NB4 (cell line): ENCODE measurements at regions not wholly inside any gene's neighbourhood (a gene's known extent, or its start where the extent isn't known, plus 50 kb on each side); places are given as distances from the start of the nearest gene placed in this dataset.

Experiments used
- POLR2A ChIP-seq: IDR thresholded peaks from 2 replicates; pipeline ENCODE4 v1.6.1; 2011; ENCODE audit warnings: mild to moderate bottlenecking; ENCODE audit not compliant: insufficient read length; ENCODE audit errors: extremely low read depth
- TF ChIP-seq, protein P1 (sequence below): IDR thresholded peaks from one replicate; pipeline ENCODE4 v1.5.1; 2012; ENCODE audit warnings: low read depth, low read length

DNA sequence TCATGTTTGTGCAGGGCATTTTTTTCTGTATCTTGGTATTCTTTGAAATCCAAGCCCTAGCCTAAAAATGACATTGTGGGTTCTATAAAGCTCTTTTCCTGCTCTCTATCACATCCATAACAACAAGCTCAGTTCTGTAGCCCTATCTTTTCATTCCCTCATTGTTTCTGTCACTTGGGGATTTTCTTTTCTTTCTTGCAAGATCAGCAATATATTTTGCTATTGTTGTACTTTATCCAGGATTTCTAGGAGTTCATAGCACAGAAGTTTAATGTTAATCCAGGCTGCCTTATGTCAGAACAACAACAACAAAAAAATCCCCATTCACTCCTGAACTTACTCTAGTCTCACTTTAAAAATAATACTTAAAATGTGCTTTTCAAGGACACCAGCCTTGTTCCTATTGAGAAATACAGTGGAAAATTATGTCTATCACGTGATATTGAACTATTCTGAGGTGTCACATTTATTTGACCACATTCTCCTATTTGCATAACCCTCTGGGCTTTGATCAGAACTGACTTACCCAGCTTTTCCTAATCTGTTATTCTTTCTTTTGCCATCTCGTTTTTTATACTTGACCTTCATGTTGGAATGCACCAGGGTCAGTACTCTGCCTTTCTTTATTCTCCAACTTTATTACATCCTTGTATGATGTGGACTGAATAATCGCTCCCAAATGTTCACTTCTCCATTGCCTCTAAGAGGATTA lies 112.8 kb downstream of the MAGEB5 start:
- TF ChIP-seq, protein P1, sequence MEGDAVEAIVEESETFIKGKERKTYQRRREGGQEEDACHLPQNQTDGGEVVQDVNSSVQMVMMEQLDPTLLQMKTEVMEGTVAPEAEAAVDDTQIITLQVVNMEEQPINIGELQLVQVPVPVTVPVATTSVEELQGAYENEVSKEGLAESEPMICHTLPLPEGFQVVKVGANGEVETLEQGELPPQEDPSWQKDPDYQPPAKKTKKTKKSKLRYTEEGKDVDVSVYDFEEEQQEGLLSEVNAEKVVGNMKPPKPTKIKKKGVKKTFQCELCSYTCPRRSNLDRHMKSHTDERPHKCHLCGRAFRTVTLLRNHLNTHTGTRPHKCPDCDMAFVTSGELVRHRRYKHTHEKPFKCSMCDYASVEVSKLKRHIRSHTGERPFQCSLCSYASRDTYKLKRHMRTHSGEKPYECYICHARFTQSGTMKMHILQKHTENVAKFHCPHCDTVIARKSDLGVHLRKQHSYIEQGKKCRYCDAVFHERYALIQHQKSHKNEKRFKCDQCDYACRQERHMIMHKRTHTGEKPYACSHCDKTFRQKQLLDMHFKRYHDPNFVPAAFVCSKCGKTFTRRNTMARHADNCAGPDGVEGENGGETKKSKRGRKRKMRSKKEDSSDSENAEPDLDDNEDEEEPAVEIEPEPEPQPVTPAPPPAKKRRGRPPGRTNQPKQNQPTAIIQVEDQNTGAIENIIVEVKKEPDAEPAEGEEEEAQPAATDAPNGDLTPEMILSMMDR = no peak
- TF ChIP-seq POLR2A = no peak
